PC-3 (cell line): ENCODE measurements at regions not wholly inside any gene's neighbourhood (a gene's known extent, or its start where the extent isn't known, plus 50 kb on each side); places are given as distances from the start of the nearest gene placed in this dataset.
"Not testable (repeated sequence)": the region's sequence is repeated elsewhere in the genome, so short reads cannot be mapped to it uniquely, and the experiment has no call there.

Experiments
- ATAC-seq: fragments of 200-7000 bp; cut with Tn5 transposase; 2 replicates; pipeline ENCODE4 v1.9.1; 2020; ENCODE audit warnings: mild to moderate bottlenecking, moderate library complexity
- BruUV-seq: library from RNA; stranded (reverse); fragments of 400-500 nt; replicated peaks from 2 replicates; lab custom pipeline; 2021; lab: Mats Ljungman, UMichigan
- CTCF ChIA-PET: fragments of 300-600 bp; sonication (Branson Sonifier 250); formaldehyde crosslinking; loops from one replicate; lab custom pipeline; 2022; ENCODE audit warnings: antibody characterized with exemption; lab: Charles Lee
- POLR2A ChIA-PET: fragments of 300-600 bp; sonication (Branson Sonifier 250); formaldehyde crosslinking; loops from one replicate; lab custom pipeline; 2022; ENCODE audit warnings: antibody characterized with exemption; ENCODE audit not compliant: unreplicated experiment; lab: Charles Lee
- DNase-seq: peaks from one replicate; pipeline ENCODE4 v3.0.0-alpha.2; 2015
- H2AFZ ChIP-seq: fragments of 300-600 bp; sonication (generic); 2 replicates; pipeline ENCODE4 v1.6.0; 2016; ENCODE audit warnings: antibody characterized with exemption, low read length
- H3F3A ChIP-seq: fragments of 300-600 bp; sonication (generic); one replicate; pipeline ENCODE4 v1.6.0; 2017; ENCODE audit warnings: antibody characterized with exemption, low read length, control low read depth, mild to moderate bottlenecking; ENCODE audit not compliant: unreplicated experiment
- H3K27ac ChIP-seq: fragments of 300-600 bp; sonication (generic); 2 replicates; pipeline ENCODE4 v1.5.1; 2016; ENCODE audit warnings: mild to moderate bottlenecking, low read length
- H3K27me3 ChIP-seq: fragments of 300-600 bp; sonication (generic); 2 replicates; pipeline ENCODE4 v1.6.1; 2016; ENCODE audit warnings: low read length, mixed read lengths
- H3K36me3 ChIP-seq: fragments of 300-600 bp; sonication (generic); 2 replicates; pipeline ENCODE4 v1.6.1; 2016; ENCODE audit warnings: low read depth, mixed run types, low read length, mixed read lengths
- H3K4me1 ChIP-seq: fragments of 300-600 bp; sonication (generic); 2 replicates; pipeline ENCODE4 v1.5.1; 2016; ENCODE audit warnings: low read length; ENCODE audit not compliant: insufficient read depth
- H3K4me2 ChIP-seq: fragments of 300-600 bp; sonication (generic); 2 replicates; pipeline ENCODE4 v1.6.0; 2016; ENCODE audit warnings: low read length
- H3K4me3 ChIP-seq: fragments of 300-600 bp; sonication (generic); 2 replicates; pipeline ENCODE4 v1.5.1; 2016; ENCODE audit warnings: mild to moderate bottlenecking, low read length, mixed read lengths
- H3K79me2 ChIP-seq: fragments of 300-600 bp; sonication (generic); 2 replicates; pipeline ENCODE4 v1.6.1; 2017; ENCODE audit warnings: low read length, mixed read lengths
- H3K9ac ChIP-seq: fragments of 300-600 bp; sonication (generic); 2 replicates; pipeline ENCODE4 v1.6.0; 2016; ENCODE audit warnings: mild to moderate bottlenecking, low read length
- H3K9me2 ChIP-seq: fragments of 300-600 bp; sonication (generic); replicated peaks from 2 replicates; pipeline ENCODE4 v1.6.1; 2016; ENCODE audit warnings: mixed run types, low read length, mixed read lengths
- H3K9me3 ChIP-seq: fragments of 300-600 bp; sonication (generic); 2 replicates; pipeline ENCODE4 v1.6.1; 2016; ENCODE audit warnings: low read length, mixed read lengths
- H4K20me1 ChIP-seq: fragments of 300-600 bp; sonication (generic); 2 replicates; pipeline ENCODE4 v1.6.1; 2016; ENCODE audit warnings: low read length, mixed read lengths
- EZH2 ChIP-seq: fragments of 300-600 bp; sonication (generic); IDR thresholded peaks from one replicate; pipeline ENCODE4 v1.6.1; 2017; ENCODE audit warnings: antibody characterized with exemption, mild to moderate bottlenecking, low read length; ENCODE audit not compliant: unreplicated experiment
- EZH2phosphoT487 ChIP-seq: fragments of 300-600 bp; sonication (generic); IDR thresholded peaks from 2 replicates; pipeline ENCODE4 v1.6.1; 2018; ENCODE audit warnings: mild to moderate bottlenecking, antibody characterized with exemption, low read length, borderline replicate concordance
- intact Hi-C: fragments of 100-400 bp; cut with micrococcal nuclease; formaldehyde crosslinking; loops from 2 replicates; pipeline ENCODE4 v1.9.0; 2023
- TF ChIP-seq, protein P1 (sequence below): fragments of 300-600 bp; sonication (generic); conservative IDR thresholded peaks from 2 replicates; pipeline ENCODE4 v1.5.1; 2017; ENCODE audit warnings: antibody characterized with exemption, low read depth, mild to moderate bottlenecking, low read length

DNA sequence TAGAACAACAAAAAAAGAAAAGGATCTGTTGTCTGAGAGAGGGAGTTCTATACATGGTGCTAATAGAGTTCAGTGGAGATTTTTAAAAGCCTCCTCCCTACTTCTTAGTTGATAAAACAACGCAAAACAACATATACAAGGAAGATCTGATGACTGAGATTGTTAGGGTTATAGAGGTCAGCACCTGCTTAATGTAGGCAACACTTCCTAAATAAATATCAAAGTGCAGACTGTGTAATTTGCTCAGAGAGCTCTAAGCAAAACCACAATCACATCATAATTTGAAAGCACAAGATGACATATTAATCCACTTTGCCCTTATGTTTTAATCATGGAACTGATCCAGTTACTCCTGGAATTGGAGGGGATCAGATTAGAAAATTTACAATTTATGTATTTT is 474.5 kb downstream of the PRR16 start:
- DNase-seq (no peak), ATAC-seq (no peak)
- no TSS peak for BruUV-seq
- Histone ChIP-seq H3K79me2 (no peaks in the 10 kb centered on the region), H3K27ac (no peak overlapping the region), H3K27me3 (no peaks in the 10 kb centered on the region), H3K36me3 (no peaks in the 10 kb centered on the region), H2AFZ (no peak overlapping the region), H3K9me3 (no peaks in the 10 kb centered on the region), H4K20me1 (no peaks in the 10 kb centered on the region), H3K4me1 (no peaks in the 10 kb centered on the region), H3K4me2 (no peak overlapping the region), H3K9ac (no peak overlapping the region), H3K9me2 (no peaks in the 10 kb centered on the region), H3F3A (no peaks in the 10 kb centered on the region), H3K4me3 (no peak overlapping the region)
- POLR2A ChIA-PET: no interaction called here
- TF ChIP-seq EZH2 (no peak), EZH2phosphoT487 (no peak)
- TF ChIP-seq, protein P1, sequence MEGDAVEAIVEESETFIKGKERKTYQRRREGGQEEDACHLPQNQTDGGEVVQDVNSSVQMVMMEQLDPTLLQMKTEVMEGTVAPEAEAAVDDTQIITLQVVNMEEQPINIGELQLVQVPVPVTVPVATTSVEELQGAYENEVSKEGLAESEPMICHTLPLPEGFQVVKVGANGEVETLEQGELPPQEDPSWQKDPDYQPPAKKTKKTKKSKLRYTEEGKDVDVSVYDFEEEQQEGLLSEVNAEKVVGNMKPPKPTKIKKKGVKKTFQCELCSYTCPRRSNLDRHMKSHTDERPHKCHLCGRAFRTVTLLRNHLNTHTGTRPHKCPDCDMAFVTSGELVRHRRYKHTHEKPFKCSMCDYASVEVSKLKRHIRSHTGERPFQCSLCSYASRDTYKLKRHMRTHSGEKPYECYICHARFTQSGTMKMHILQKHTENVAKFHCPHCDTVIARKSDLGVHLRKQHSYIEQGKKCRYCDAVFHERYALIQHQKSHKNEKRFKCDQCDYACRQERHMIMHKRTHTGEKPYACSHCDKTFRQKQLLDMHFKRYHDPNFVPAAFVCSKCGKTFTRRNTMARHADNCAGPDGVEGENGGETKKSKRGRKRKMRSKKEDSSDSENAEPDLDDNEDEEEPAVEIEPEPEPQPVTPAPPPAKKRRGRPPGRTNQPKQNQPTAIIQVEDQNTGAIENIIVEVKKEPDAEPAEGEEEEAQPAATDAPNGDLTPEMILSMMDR: no peak
- CTCF ChIA-PET: no interaction called here
- intact Hi-C loops: no loop called here

DNA sequence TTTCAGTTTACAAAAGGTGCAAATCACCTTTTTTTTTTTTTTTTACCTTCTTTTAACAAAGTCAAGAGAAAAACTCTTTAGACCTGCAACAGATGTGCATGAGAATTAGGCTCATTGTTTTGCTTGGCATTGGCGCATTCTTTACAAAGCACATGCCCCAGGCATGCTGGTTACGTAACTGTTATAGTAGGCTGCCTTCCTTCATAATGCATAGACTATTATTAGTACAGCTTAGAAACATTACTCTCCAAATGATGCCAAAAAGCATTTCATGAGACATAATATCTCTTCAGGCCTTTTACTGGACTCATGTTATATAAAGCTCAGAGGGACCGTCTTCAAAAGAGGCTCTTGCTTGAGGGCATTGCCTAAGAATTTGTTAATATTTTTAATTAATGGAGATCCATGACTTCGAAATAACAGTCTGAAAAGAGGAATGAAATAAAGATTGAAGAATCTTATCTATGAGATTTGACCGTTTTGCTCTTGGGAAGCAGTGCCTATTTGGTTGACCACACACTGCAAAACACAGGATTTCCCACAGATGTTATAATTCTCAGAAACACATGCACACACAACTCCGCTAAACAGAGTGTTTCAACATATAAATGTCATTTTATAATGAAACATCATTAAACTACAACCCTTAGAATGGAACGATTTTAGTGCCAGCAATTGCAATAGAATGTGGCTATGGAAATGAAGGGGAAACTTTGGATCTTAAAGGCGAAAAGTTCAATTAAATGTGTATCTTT is 478.7 kb downstream of the PRR16 start:
- Histone ChIP-seq H3K79me2 (no peaks in the 10 kb centered on the region), H4K20me1 (no peaks in the 10 kb centered on the region), H3K9me2 (no peaks in the 10 kb centered on the region), H2AFZ (no peak overlapping the region), H3K9ac (no peak overlapping the region), H3K9me3 (no peaks in the 10 kb centered on the region), H3K4me3 (no peak overlapping the region), H3K4me1 (no peaks in the 10 kb centered on the region), H3K4me2 (no peak overlapping the region), H3K36me3 (no peaks in the 10 kb centered on the region), H3K27me3 (no peaks in the 10 kb centered on the region), H3F3A (no peaks in the 10 kb centered on the region), H3K27ac (no peak overlapping the region)
- POLR2A ChIA-PET: no interaction called here
- TF ChIP-seq, protein P1: no peak
- TF ChIP-seq EZH2phosphoT487 (no peak), EZH2 (no peak)
- no TSS peak for BruUV-seq
- DNase-seq (no peak), ATAC-seq (no peak)
- CTCF ChIA-PET: no interaction called here
- intact Hi-C loops: no loop called here

DNA sequence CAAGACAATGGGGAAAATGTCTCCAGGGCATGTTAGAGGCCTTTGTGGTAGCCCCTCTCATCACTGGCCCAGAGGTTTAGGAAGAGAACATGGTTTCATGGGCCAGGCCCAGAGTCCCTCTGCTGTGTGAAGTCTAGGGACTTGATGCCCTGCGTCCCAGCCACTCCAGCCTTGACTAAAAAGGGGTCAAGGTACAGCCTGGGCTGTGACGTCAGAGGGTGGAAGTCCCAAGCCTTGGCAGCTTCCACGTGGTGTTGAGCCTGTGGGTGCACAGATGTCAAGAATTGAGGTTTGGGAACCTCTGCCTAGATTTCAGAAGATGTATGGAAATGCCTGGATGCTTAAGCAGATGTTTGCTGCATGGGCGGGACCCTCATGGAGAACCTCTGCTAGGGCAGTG is 485.5 kb downstream of the PRR16 start:
- CTCF ChIA-PET: not testable (repeated sequence)

DNA sequence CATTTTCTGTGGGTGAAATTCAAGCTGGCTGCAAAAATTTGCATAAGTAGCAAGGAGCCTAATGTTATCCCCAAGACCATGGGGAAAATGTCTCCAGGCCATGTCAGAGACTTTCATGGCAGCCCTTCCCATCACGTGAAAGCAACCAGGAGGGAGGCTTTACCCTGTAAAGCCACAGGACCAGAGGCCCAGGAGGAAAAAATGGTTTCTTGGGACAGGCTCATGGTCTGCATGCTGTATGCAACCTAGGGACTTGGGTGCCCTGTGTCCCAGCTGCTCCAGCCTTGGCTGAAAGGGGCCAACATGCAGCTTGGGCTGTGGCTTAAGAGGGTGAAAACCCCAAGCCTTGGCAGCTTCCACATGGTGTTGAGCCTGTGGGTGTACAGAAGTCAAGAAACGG is 489.3 kb downstream of the PRR16 start:
- ATAC-seq, BruUV-seq, intact Hi-C loops: not testable (repeated sequence)

More for the DNA sequence above, 485.5 kb downstream of the PRR16 start:
- POLR2A ChIA-PET, H3K79me2 ChIP-seq, H3K4me2 ChIP-seq, BruUV-seq, H3K9ac ChIP-seq, H3K9me2 ChIP-seq, intact Hi-C loops, H3F3A ChIP-seq, H3K27ac ChIP-seq, H3K4me1 ChIP-seq, H4K20me1 ChIP-seq, ATAC-seq, H3K4me3 ChIP-seq, H2AFZ ChIP-seq, H3K36me3 ChIP-seq, DNase-seq, H3K27me3 ChIP-seq, H3K9me3 ChIP-seq: not testable (repeated sequence)

More for the DNA sequence above, 489.3 kb downstream of the PRR16 start:
- H3K27me3 ChIP-seq, H4K20me1 ChIP-seq, POLR2A ChIA-PET, H3K36me3 ChIP-seq, H3K79me2 ChIP-seq, H3K4me2 ChIP-seq, H3K9me2 ChIP-seq, H3K9me3 ChIP-seq, H3K4me3 ChIP-seq, H3K4me1 ChIP-seq, H3K9ac ChIP-seq, CTCF ChIA-PET, DNase-seq, H3F3A ChIP-seq, H2AFZ ChIP-seq, H3K27ac ChIP-seq: not testable (repeated sequence)
